ENCODE measurements at regions not wholly inside any gene's neighbourhood (a gene's known extent, or its start where the extent isn't known, plus 50 kb on each side); places are given as distances from the start of the nearest gene placed in this dataset.

DNA sequence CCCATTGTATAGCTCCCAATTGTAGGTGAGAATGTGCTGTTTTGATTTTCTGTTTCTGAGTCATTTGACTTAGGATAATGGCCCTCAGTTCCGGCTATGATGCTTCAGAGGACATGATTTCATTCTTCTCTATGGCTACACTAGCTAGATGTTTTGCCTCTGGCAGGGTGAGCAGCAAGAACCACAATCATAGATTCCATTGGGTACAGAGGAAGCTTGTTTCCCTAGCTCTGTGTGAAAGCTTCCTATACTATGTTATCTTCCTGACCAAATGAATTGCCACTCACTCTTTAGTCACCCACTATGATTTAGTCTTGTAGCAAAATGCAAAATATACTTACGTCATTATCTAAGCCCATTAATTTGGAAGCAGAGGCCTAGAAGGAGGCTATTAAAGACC is 616.3 kb downstream of the PLA2G4A start:
- TF ChIP-seq, protein P1, sequence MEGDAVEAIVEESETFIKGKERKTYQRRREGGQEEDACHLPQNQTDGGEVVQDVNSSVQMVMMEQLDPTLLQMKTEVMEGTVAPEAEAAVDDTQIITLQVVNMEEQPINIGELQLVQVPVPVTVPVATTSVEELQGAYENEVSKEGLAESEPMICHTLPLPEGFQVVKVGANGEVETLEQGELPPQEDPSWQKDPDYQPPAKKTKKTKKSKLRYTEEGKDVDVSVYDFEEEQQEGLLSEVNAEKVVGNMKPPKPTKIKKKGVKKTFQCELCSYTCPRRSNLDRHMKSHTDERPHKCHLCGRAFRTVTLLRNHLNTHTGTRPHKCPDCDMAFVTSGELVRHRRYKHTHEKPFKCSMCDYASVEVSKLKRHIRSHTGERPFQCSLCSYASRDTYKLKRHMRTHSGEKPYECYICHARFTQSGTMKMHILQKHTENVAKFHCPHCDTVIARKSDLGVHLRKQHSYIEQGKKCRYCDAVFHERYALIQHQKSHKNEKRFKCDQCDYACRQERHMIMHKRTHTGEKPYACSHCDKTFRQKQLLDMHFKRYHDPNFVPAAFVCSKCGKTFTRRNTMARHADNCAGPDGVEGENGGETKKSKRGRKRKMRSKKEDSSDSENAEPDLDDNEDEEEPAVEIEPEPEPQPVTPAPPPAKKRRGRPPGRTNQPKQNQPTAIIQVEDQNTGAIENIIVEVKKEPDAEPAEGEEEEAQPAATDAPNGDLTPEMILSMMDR (IDR thresholded peaks at IDR 0.05), result no peak
- no peak for TF ChIP-seq POLR2A (IDR thresholded peaks at IDR 0.05)
- TF ChIP-seq EP300 (IDR thresholded peaks at IDR 0.05), result no peak
- TF ChIP-seq POLR2AphosphoS5 (IDR thresholded peaks at IDR 0.05), result no peak

Data from sigmoid colon (tissue), 4 donors.